T-helper 2 cell treated with Interferon-gamma antibody and Interleukin-4, amounts not matched to agents 5 μg/mL and 100 μg/mL, for 36 hours (primary cell): ENCODE measurements at regions not wholly inside any gene's neighbourhood (a gene's known extent, or its start where the extent isn't known, plus 50 kb on each side); places are given as distances from the start of the nearest gene placed in this dataset.

Experiments used
- DNase-seq: peaks from one replicate; pipeline ENCODE4 v3.0.0; 2021; ENCODE audit warnings: low spot score
- H3K27ac Mint-ChIP-seq: one replicate; pipeline ENCODE4 v1.8.0; 2021; ENCODE audit warnings: mild to moderate bottlenecking, mixed read lengths
- H3K27me3 Mint-ChIP-seq: one replicate; pipeline ENCODE4 v1.8.0; 2021; ENCODE audit warnings: low read depth, mixed read lengths
- H3K36me3 Mint-ChIP-seq: one replicate; pipeline ENCODE4 v1.8.0; 2021; ENCODE audit warnings: low read depth, mixed read lengths
- H3K4me1 Mint-ChIP-seq: one replicate; pipeline ENCODE4 v1.8.0; 2021; ENCODE audit warnings: low read depth, mixed read lengths
- H3K4me3 Mint-ChIP-seq: one replicate; pipeline ENCODE4 v1.8.0; 2022; ENCODE audit warnings: mild to moderate bottlenecking, moderate library complexity, mixed read lengths
- H3K9me3 Mint-ChIP-seq: one replicate; pipeline ENCODE4 v1.8.0; 2021; ENCODE audit warnings: mixed read lengths

DNA sequence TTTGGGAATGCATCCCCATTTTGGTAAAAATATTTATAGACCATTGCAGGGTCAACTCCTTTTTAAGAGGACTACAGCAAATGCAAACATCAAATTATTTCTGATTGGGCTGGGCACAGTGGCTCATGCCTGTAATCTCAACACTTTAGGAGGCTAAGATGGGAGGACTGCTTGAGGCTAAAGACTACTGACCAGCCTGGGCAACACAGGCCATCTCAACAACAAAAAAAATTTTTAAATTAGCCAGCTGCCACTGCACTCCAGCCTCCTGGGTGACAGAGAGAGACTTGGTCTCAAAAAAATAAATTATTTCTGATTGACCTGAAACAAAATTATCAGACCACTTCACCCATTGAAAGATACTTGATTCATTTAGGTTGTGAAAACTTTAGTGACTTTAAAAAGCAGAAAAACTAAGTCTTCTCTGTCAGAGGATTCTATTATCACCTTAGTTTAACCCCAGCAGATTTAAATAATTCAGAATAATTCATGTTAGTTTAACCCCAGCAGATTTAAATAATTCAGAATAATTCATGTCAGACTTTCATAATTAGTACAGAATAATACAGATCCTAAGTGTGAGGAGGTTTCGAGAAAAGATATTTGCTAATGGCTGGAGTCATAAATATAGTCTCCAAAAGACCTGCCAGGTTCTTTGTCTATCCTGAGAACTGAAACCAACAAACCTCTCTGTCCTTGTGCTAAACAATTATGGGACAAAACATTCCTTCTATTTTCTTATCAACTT, 183.6 kb upstream of the STT3B start:
- H3K36me3 Mint-ChIP-seq = no peaks in the 10 kb centered on the region
- H3K9me3 Mint-ChIP-seq = peaks cover 8% of the 10 kb centered on the region
- no peaks in the 10 kb centered on the region for H3K4me1 Mint-ChIP-seq
- H3K27ac Mint-ChIP-seq = no peak overlapping the region
- no peaks in the 10 kb centered on the region for H3K27me3 Mint-ChIP-seq
- no peak overlapping the region for H3K4me3 Mint-ChIP-seq
- DNase-seq = no peak

GRCh38 chr3:31350307-31350706, 182.4 kb upstream of the STT3B start:
- H3K9me3 Mint-ChIP-seq = peaks cover 9% of the 10 kb centered on the region
- H3K27ac Mint-ChIP-seq = no peak overlapping the region
- no peaks in the 10 kb centered on the region for H3K27me3 Mint-ChIP-seq
- H3K36me3 Mint-ChIP-seq = no peaks in the 10 kb centered on the region
- DNase-seq = no peak
- H3K4me1 Mint-ChIP-seq = no peaks in the 10 kb centered on the region
- no peak overlapping the region for H3K4me3 Mint-ChIP-seq

- Mint-ChIP-seq H3K4me3 (no peak overlapping the region), H3K9me3 (peaks cover 12% of the 10 kb centered on the region), H3K27ac (no peak overlapping the region), H3K27me3 (no peaks in the 10 kb centered on the region), H3K4me1 (peaks cover 3% of the 10 kb centered on the region), H3K36me3 (peaks cover 1% of the 10 kb centered on the region)
- no peak for DNase-seq
Observed at GRCh38 chr3:31352331-31352730, 180.4 kb upstream of the STT3B start.

- H3K27me3 Mint-ChIP-seq = no peaks in the 10 kb centered on the region
- peaks cover 10% of the 10 kb centered on the region for H3K4me1 Mint-ChIP-seq
- no peak overlapping the region for H3K4me3 Mint-ChIP-seq
- peaks cover 12% of the 10 kb centered on the region for H3K9me3 Mint-ChIP-seq
- peaks cover 1% of the 10 kb centered on the region for H3K36me3 Mint-ChIP-seq
- no peak for DNase-seq
- H3K27ac Mint-ChIP-seq = no peak overlapping the region
Observed at GRCh38 chr3:31353166-31353565, 179.6 kb upstream of the STT3B start.

DNA sequence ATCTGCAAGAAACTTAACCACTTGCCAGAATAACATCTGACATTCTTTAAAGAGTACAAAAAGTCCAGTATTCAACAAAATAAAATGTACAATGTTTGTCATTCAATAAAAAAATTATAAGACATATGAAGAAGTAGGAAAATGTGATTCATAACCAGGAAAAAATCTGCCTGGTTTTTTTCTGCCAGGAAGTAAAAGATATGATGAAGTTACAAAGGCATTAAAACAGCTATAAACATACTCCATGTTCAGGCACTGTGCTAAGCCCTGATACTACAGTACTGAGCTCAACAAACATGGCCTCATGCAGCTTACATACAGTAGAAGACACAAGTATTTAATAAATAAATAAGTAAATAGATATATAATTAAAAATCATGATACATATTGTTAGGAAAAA, 178.4 kb upstream of the STT3B start:
- Mint-ChIP-seq H3K4me3 (no peak overlapping the region), H3K4me1 (peaks cover 12% of the 10 kb centered on the region), H3K36me3 (peaks cover 1% of the 10 kb centered on the region), H3K27me3 (no peaks in the 10 kb centered on the region), H3K9me3 (peaks cover 12% of the 10 kb centered on the region), H3K27ac (no peak overlapping the region)
- no peak for DNase-seq

DNA sequence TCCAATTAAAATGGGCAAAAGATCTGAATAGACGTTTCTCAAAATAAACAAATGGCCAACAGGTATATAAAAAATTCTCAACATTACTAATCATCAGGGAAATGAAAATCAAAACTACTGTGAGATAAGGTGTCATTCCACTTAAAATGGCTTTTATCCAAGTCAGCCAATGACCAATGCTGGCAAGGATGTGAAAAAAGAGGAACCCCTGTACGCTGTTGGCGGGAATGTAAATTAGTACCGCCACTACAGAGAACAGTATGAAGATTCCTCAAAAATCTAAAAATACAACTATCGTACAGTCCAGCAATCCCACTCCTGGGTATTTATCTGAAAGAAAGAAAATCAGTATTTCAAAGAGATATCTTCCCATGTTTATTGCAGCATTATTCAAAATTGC, 176.9 kb upstream of the STT3B start:
- peaks cover 1% of the 10 kb centered on the region for H3K36me3 Mint-ChIP-seq
- no peaks in the 10 kb centered on the region for H3K27me3 Mint-ChIP-seq
- H3K4me1 Mint-ChIP-seq = peaks cover 13% of the 10 kb centered on the region
- H3K4me3 Mint-ChIP-seq = no peak overlapping the region
- no peak for DNase-seq
- H3K9me3 Mint-ChIP-seq = peaks cover 12% of the 10 kb centered on the region
- no peak overlapping the region for H3K27ac Mint-ChIP-seq

DNA sequence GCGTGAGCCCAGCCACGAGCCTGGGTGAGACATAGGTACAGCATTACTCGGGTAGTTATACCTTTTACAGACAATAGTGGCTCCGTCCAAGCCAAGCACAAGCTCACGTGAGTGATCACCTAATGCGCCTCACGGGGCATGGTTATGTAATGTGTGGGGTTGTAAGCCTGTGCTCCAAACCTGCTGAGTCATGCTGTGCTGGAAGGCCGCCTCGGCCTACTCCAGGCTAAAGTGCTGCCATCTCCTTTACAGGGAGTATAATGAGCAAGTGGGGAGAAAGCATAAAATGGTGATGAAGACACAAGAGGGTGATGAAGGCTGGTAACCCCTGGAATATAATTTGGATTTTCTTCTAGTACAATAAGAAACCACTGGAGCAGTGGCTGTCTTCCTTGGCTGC, 175.8 kb upstream of the STT3B start:
- Mint-ChIP-seq H3K9me3 (peaks cover 12% of the 10 kb centered on the region), H3K4me1 (peaks cover 17% of the 10 kb centered on the region), H3K4me3 (no peak overlapping the region), H3K36me3 (peaks cover 1% of the 10 kb centered on the region), H3K27ac (no peak overlapping the region), H3K27me3 (peaks cover 1% of the 10 kb centered on the region)
- no peak for DNase-seq

DNA sequence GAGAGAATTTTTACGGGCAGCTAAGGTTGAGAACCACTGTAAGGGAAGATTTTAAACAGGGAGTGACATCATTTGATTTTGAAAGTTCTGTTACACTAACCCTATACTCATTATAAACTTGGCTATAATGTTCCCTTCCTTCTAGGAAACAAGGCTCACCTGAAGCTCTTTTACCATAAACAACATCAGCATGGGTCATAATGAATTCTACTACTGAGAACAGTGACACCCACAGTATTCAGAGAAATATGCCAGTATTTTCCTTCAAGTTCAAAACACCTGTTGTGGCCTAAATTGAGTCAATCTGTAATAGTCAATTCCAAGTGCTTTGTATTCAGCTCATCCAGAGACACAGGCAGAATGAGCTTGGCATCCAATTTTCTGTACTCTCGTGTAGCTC, 175.3 kb upstream of the STT3B start:
- Mint-ChIP-seq H3K4me1 (peaks cover 17% of the 10 kb centered on the region), H3K27me3 (peaks cover 1% of the 10 kb centered on the region), H3K9me3 (peaks cover 10% of the 10 kb centered on the region), H3K4me3 (no peak overlapping the region), H3K27ac (no peak overlapping the region), H3K36me3 (peaks cover 1% of the 10 kb centered on the region)
- DNase-seq = no peak

- Mint-ChIP-seq H3K4me3 (no peak overlapping the region), H3K27ac (no peak overlapping the region), H3K36me3 (peaks cover 1% of the 10 kb centered on the region), H3K27me3 (peaks cover 1% of the 10 kb centered on the region), H3K4me1 (peaks cover 17% of the 10 kb centered on the region), H3K9me3 (peaks cover 8% of the 10 kb centered on the region)
- DNase-seq = no peak
Observed at GRCh38 chr3:31358473-31359070, 174.2 kb upstream of the STT3B start.

- DNase-seq = no peak
- peaks cover 20% of the 10 kb centered on the region for H3K4me1 Mint-ChIP-seq
- no peak overlapping the region for H3K27ac Mint-ChIP-seq
- no peak overlapping the region for H3K4me3 Mint-ChIP-seq
- peaks cover 1% of the 10 kb centered on the region for H3K36me3 Mint-ChIP-seq
- peaks cover 1% of the 10 kb centered on the region for H3K27me3 Mint-ChIP-seq
- no peaks in the 10 kb centered on the region for H3K9me3 Mint-ChIP-seq
Observed at GRCh38 chr3:31361371-31362273, 171.1 kb upstream of the STT3B start.

- Mint-ChIP-seq H3K9me3 (no peaks in the 10 kb centered on the region), H3K4me1 (peaks cover 8% of the 10 kb centered on the region), H3K27ac (no peak overlapping the region), H3K27me3 (peaks cover 1% of the 10 kb centered on the region), H3K36me3 (no peaks in the 10 kb centered on the region), H3K4me3 (no peak overlapping the region)
- no peak for DNase-seq
Observed at GRCh38 chr3:31364188-31364587, 168.5 kb upstream of the STT3B start.

- Mint-ChIP-seq H3K4me1 (peaks cover 8% of the 10 kb centered on the region), H3K9me3 (no peaks in the 10 kb centered on the region), H3K36me3 (no peaks in the 10 kb centered on the region), H3K4me3 (no peak overlapping the region), H3K27me3 (peaks cover 1% of the 10 kb centered on the region), H3K27ac (no peak overlapping the region)
- DNase-seq = no peak
Observed at GRCh38 chr3:31364711-31365110, 168.0 kb upstream of the STT3B start.

GRCh38 chr3:31367518-31367917, 165.2 kb upstream of the STT3B start:
- DNase-seq = no peak
- no peaks in the 10 kb centered on the region for H3K27me3 Mint-ChIP-seq
- no peak overlapping the region for H3K4me3 Mint-ChIP-seq
- H3K4me1 Mint-ChIP-seq = peaks cover 7% of the 10 kb centered on the region
- no peak overlapping the region for H3K27ac Mint-ChIP-seq
- H3K36me3 Mint-ChIP-seq = no peaks in the 10 kb centered on the region
- no peaks in the 10 kb centered on the region for H3K9me3 Mint-ChIP-seq
